ENCODE measurements at regions not wholly inside any gene's neighbourhood (a gene's known extent, or its start where the extent isn't known, plus 50 kb on each side); places are given as distances from the start of the nearest gene placed in this dataset.

- Histone ChIP-seq H3K4me1 (replicated peaks in 1 of 2; ENCODE audit: control insufficient read depth in 2 of 2, insufficient read depth in 2 of 2, low read length in 2 of 2) (no peaks in the 10 kb centered on the region), H3K9me1 (ENCODE audit: control insufficient read depth, insufficient read depth, low read length) (no peaks in the 10 kb centered on the region), H4K20me1 (replicated peaks; ENCODE audit: control insufficient read depth, insufficient read depth, low read length) (no peaks in the 10 kb centered on the region), H3K4me2 (ENCODE audit: insufficient read depth, low read length) (no peak overlapping the region), H2AFZ (ENCODE audit: low read depth, low read length) (no peak overlapping the region), H3K36me3 (ENCODE audit: control insufficient read depth, insufficient read depth, low read length) (no peaks in the 10 kb centered on the region), H3K27ac (ENCODE audit: extremely low read depth, low read depth, low read length) (no peak overlapping the region), H3K9ac (ENCODE audit: insufficient read depth in 1 of 2, low read depth in 2 of 2, low read length in 2 of 2) (no peak overlapping the region), H3K27me3 (ENCODE audit: control insufficient read depth in 2 of 2, insufficient read depth in 2 of 2, low read length in 2 of 2) (no peaks in the 10 kb centered on the region), H3K79me2 (ENCODE audit: control insufficient read depth, insufficient read depth, low read length) (no peaks in the 10 kb centered on the region), H3K9me3 (replicated peaks; ENCODE audit: control insufficient read depth, insufficient read depth, low read depth, low read length) (no peaks in the 10 kb centered on the region), H3K4me3 (no peak overlapping the region)
- no TSS peak for BruUV-seq (replicated peaks)
- no peak for FAIRE-seq
- ATAC-seq = no peak
- intact Hi-C loops (cut with micrococcal nuclease) (no loop called here), in situ Hi-C loops (cut with MboI) (no loop called here)
- WGBS (ENCODE audit: insufficient coverage, low coverage, missing lambda C conversion rate) = 1% methylated on average over 3 of the region's 3 CpGs
- no peak for DNase-seq (ENCODE audit: extremely low read depth in 1 of 4, low spot score in 3 of 4)
- CTCF ChIA-PET (ENCODE audit: low intra/inter-chr PET ratio) = no interaction called here
- POLR2A ChIA-PET = no interaction called here
- TF ChIP-seq ARID1B (IDR thresholded peaks at IDR 0.05) (no peak), TAF7 (tag; IDR thresholded peaks at IDR 0.05) (no peak), JUN (IDR thresholded peaks at IDR 0.05; ENCODE audit: borderline replicate concordance, low read depth, low read length) (no peak), JUN (CRISPR knock-in tag; IDR thresholded peaks at IDR 0.05; ENCODE audit: borderline replicate concordance) (no peak), ATF2 (CRISPR knock-in tag; IDR thresholded peaks at IDR 0.05) (no peak), ZNF324 (CRISPR knock-in tag; IDR thresholded peaks at IDR 0.05) (no peak), DDX20 (tag; IDR thresholded peaks at IDR 0.05; ENCODE audit: low read depth) (no peak), ZBED1 (IDR thresholded peaks at IDR 0.05) (no peak), POLR3A (IDR thresholded peaks at IDR 0.05; ENCODE audit: borderline replicate concordance, extremely low read depth, insufficient read depth, insufficient read length) (no peak), TAL1 (IDR thresholded peaks at IDR 0.05) (no peak), ILK (tag; IDR thresholded peaks at IDR 0.05; ENCODE audit: borderline replicate concordance, low read depth) (no peak), ELF4 (CRISPR knock-in tag; IDR thresholded peaks at IDR 0.05) (no peak), HOXB6 (CRISPR knock-in tag; IDR thresholded peaks at IDR 0.05; ENCODE audit: borderline replicate concordance) (no peak)
- TF ChIP-seq, protein P1, sequence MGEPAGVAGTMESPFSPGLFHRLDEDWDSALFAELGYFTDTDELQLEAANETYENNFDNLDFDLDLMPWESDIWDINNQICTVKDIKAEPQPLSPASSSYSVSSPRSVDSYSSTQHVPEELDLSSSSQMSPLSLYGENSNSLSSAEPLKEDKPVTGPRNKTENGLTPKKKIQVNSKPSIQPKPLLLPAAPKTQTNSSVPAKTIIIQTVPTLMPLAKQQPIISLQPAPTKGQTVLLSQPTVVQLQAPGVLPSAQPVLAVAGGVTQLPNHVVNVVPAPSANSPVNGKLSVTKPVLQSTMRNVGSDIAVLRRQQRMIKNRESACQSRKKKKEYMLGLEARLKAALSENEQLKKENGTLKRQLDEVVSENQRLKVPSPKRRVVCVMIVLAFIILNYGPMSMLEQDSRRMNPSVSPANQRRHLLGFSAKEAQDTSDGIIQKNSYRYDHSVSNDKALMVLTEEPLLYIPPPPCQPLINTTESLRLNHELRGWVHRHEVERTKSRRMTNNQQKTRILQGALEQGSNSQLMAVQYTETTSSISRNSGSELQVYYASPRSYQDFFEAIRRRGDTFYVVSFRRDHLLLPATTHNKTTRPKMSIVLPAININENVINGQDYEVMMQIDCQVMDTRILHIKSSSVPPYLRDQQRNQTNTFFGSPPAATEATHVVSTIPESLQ (CRISPR knock-in tag; IDR thresholded peaks at IDR 0.05) = no peak
- TF ChIP-seq, protein P2, sequence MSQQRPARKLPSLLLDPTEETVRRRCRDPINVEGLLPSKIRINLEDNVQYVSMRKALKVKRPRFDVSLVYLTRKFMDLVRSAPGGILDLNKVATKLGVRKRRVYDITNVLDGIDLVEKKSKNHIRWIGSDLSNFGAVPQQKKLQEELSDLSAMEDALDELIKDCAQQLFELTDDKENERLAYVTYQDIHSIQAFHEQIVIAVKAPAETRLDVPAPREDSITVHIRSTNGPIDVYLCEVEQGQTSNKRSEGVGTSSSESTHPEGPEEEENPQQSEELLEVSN (IDR thresholded peaks at IDR 0.05; ENCODE audit: borderline replicate concordance in 1 of 2, extremely low read depth in 1 of 2, insufficient read depth in 1 of 2, insufficient read length in 1 of 2, low read depth in 1 of 2, low read length in 1 of 2, poor library complexity in 1 of 2, severe bottlenecking in 1 of 2) = no peak
Observed at GRCh38 chr3:40924559-40925141, 274.7 kb upstream of the CTNNB1 start.
